Activated CD4-positive, alpha-beta memory T cell treated with anti-CD3 and anti-CD28 coated beads, Interleukin-2, amount 10 ng/mL, durations not matched to agents 7 days and 5 days (primary cell): ENCODE measurements at regions not wholly inside any gene's neighbourhood (a gene's known extent, or its start where the extent isn't known, plus 50 kb on each side); places are given as distances from the start of the nearest gene placed in this dataset.

Source experiments
- CTCF ChIA-PET: fragments of 350-600 bp; sonication (Branson Sonifier 250); formaldehyde crosslinking; loops from one replicate; lab custom pipeline; 2021; ENCODE audit warnings: antibody characterized with exemption, inconsistent platforms; lab: Charles Lee
- POLR2A ChIA-PET: fragments of 350-600 bp; sonication (Branson Sonifier 250); formaldehyde crosslinking; loops from one replicate; lab custom pipeline; 2021; ENCODE audit warnings: antibody characterized with exemption; lab: Charles Lee
- DNase-seq: peaks from one replicate; pipeline ENCODE4 v3.0.0-alpha.2; 2020
- H3K27ac Mint-ChIP-seq: one replicate; pipeline ENCODE4 v1.8.0; 2021; ENCODE audit warnings: mild to moderate bottlenecking, mixed read lengths
- H3K27me3 Mint-ChIP-seq: one replicate; pipeline ENCODE4 v1.8.0; 2021; ENCODE audit warnings: mixed read lengths
- H3K36me3 Mint-ChIP-seq: one replicate; pipeline ENCODE4 v1.8.0; 2021; ENCODE audit warnings: low read depth, mixed read lengths
- H3K4me1 Mint-ChIP-seq: one replicate; pipeline ENCODE4 v1.8.0; 2021; ENCODE audit warnings: mixed read lengths
- H3K4me3 Mint-ChIP-seq: one replicate; pipeline ENCODE4 v1.8.0; 2021; ENCODE audit warnings: mild to moderate bottlenecking, mixed read lengths
- H3K9me3 Mint-ChIP-seq: one replicate; pipeline ENCODE4 v1.8.0; 2021; ENCODE audit warnings: mixed read lengths

GRCh38 chr20:51886891-51887608 is 84.7 kb upstream of the SALL4 start:
- POLR2A ChIA-PET = no interaction called here

GRCh38 chr20:51886341-51886740 is 84.0 kb upstream of the SALL4 start:
- no peaks in the 10 kb centered on the region for H3K27me3 Mint-ChIP-seq
- H3K4me1 Mint-ChIP-seq = no peaks in the 10 kb centered on the region
- H3K9me3 Mint-ChIP-seq = no peaks in the 10 kb centered on the region
- POLR2A ChIA-PET = no interaction called here
- no peaks in the 10 kb centered on the region for H3K36me3 Mint-ChIP-seq
- H3K27ac Mint-ChIP-seq = no peak overlapping the region
- no peak for DNase-seq
- CTCF ChIA-PET = interaction anchor here (0.6 kb wide), 1 partner anchor 150 kb away, joined by 3 read pairs; no protein-coding TSS in a partner anchor
- no peak overlapping the region for H3K4me3 Mint-ChIP-seq

More at GRCh38 chr20:51886891-51887608, 84.7 kb upstream of the SALL4 start:
- Mint-ChIP-seq H3K36me3 (no peaks in the 10 kb centered on the region), H3K4me1 (no peaks in the 10 kb centered on the region), H3K9me3 (no peaks in the 10 kb centered on the region), H3K4me3 (no peak overlapping the region), H3K27me3 (no peaks in the 10 kb centered on the region), H3K27ac (no peak overlapping the region)
- CTCF ChIA-PET = interaction anchor here (0.6 to 0.7 kb wide), 2 partner anchors 151 to 270 kb away, joined by 3 read pairs; no protein-coding TSS in a partner anchor
- DNase-seq = no peak

- Mint-ChIP-seq H3K4me1 (no peaks in the 10 kb centered on the region), H3K36me3 (no peaks in the 10 kb centered on the region), H3K4me3 (no peak overlapping the region), H3K9me3 (no peaks in the 10 kb centered on the region), H3K27me3 (no peaks in the 10 kb centered on the region), H3K27ac (no peak overlapping the region)
- CTCF ChIA-PET = no interaction called here
- POLR2A ChIA-PET = no interaction called here
- no peak for DNase-seq
Measured at GRCh38 chr20:51884561-51884960, 82.2 kb upstream of the SALL4 start.

GRCh38 chr20:51880188-51880587 is 77.9 kb upstream of the SALL4 start:
- H3K4me1 Mint-ChIP-seq = no peaks in the 10 kb centered on the region
- ChIA-PET CTCF (no interaction called here), POLR2A (no interaction called here)
- H3K4me3 Mint-ChIP-seq = no peak overlapping the region
- no peaks in the 10 kb centered on the region for H3K9me3 Mint-ChIP-seq
- no peaks in the 10 kb centered on the region for H3K36me3 Mint-ChIP-seq
- no peak for DNase-seq
- no peaks in the 10 kb centered on the region for H3K27me3 Mint-ChIP-seq
- no peak overlapping the region for H3K27ac Mint-ChIP-seq

GRCh38 chr20:51876313-51876940 is 74.1 kb upstream of the SALL4 start:
- no peak overlapping the region for H3K27ac Mint-ChIP-seq
- no peaks in the 10 kb centered on the region for H3K36me3 Mint-ChIP-seq
- no peaks in the 10 kb centered on the region for H3K9me3 Mint-ChIP-seq
- no peaks in the 10 kb centered on the region for H3K27me3 Mint-ChIP-seq
- DNase-seq = no peak
- CTCF ChIA-PET = no interaction called here
- no peak overlapping the region for H3K4me3 Mint-ChIP-seq
- POLR2A ChIA-PET = no interaction called here
- H3K4me1 Mint-ChIP-seq = no peaks in the 10 kb centered on the region

GRCh38 chr20:51873652-51874051 is 71.3 kb upstream of the SALL4 start:
- Mint-ChIP-seq H3K27ac (no peak overlapping the region), H3K36me3 (no peaks in the 10 kb centered on the region), H3K4me1 (no peaks in the 10 kb centered on the region), H3K9me3 (no peaks in the 10 kb centered on the region), H3K27me3 (no peaks in the 10 kb centered on the region), H3K4me3 (no peak overlapping the region)
- POLR2A ChIA-PET = no interaction called here
- CTCF ChIA-PET = no interaction called here
- DNase-seq = no peak

GRCh38 chr20:51871943-51872342 is 69.6 kb upstream of the SALL4 start:
- no peak overlapping the region for H3K4me3 Mint-ChIP-seq
- H3K9me3 Mint-ChIP-seq = no peaks in the 10 kb centered on the region
- no peaks in the 10 kb centered on the region for H3K36me3 Mint-ChIP-seq
- H3K27ac Mint-ChIP-seq = no peak overlapping the region
- ChIA-PET POLR2A (no interaction called here), CTCF (no interaction called here)
- no peak for DNase-seq
- no peaks in the 10 kb centered on the region for H3K27me3 Mint-ChIP-seq
- no peaks in the 10 kb centered on the region for H3K4me1 Mint-ChIP-seq

- H3K27me3 Mint-ChIP-seq = no peaks in the 10 kb centered on the region
- POLR2A ChIA-PET = no interaction called here
- CTCF ChIA-PET = no interaction called here
- H3K27ac Mint-ChIP-seq = no peak overlapping the region
- H3K9me3 Mint-ChIP-seq = no peaks in the 10 kb centered on the region
- H3K4me1 Mint-ChIP-seq = no peaks in the 10 kb centered on the region
- H3K4me3 Mint-ChIP-seq = no peak overlapping the region
- no peaks in the 10 kb centered on the region for H3K36me3 Mint-ChIP-seq
- DNase-seq = no peak
Measured at GRCh38 chr20:51869002-51869401, 66.7 kb upstream of the SALL4 start.

GRCh38 chr20:51867251-51867650 is 64.9 kb upstream of the SALL4 start:
- no peak for DNase-seq
- H3K36me3 Mint-ChIP-seq = no peaks in the 10 kb centered on the region
- H3K27me3 Mint-ChIP-seq = peaks cover 1% of the 10 kb centered on the region
- POLR2A ChIA-PET = no interaction called here
- H3K27ac Mint-ChIP-seq = no peak overlapping the region
- H3K9me3 Mint-ChIP-seq = no peaks in the 10 kb centered on the region
- H3K4me1 Mint-ChIP-seq = no peaks in the 10 kb centered on the region
- CTCF ChIA-PET = no interaction called here
- H3K4me3 Mint-ChIP-seq = no peak overlapping the region

GRCh38 chr20:51864967-51865366 is 62.6 kb upstream of the SALL4 start:
- DNase-seq = no peak
- Mint-ChIP-seq H3K27me3 (peaks cover 11% of the 10 kb centered on the region), H3K4me3 (no peak overlapping the region), H3K27ac (no peak overlapping the region), H3K4me1 (no peaks in the 10 kb centered on the region), H3K9me3 (no peaks in the 10 kb centered on the region), H3K36me3 (no peaks in the 10 kb centered on the region)
- POLR2A ChIA-PET = no interaction called here
- CTCF ChIA-PET = no interaction called here

- ChIA-PET POLR2A (no interaction called here), CTCF (interaction anchor here (0.6 kb wide), 1 partner anchor 239 kb away, joined by 6 read pairs; no protein-coding TSS in a partner anchor)
- peaks cover 17% of the 10 kb centered on the region for H3K27me3 Mint-ChIP-seq
- no peak for DNase-seq
- no peaks in the 10 kb centered on the region for H3K36me3 Mint-ChIP-seq
- no peak overlapping the region for H3K4me3 Mint-ChIP-seq
- no peaks in the 10 kb centered on the region for H3K9me3 Mint-ChIP-seq
- H3K4me1 Mint-ChIP-seq = no peaks in the 10 kb centered on the region
- no peak overlapping the region for H3K27ac Mint-ChIP-seq
Measured at GRCh38 chr20:51862796-51863195, 60.5 kb upstream of the SALL4 start.

- ChIA-PET CTCF (interaction anchor here (0.6 kb wide), 1 partner anchor 240 kb away, joined by 6 read pairs; no protein-coding TSS in a partner anchor), POLR2A (no interaction called here)
- H3K4me3 Mint-ChIP-seq = no peak overlapping the region
- H3K27ac Mint-ChIP-seq = no peak overlapping the region
- H3K9me3 Mint-ChIP-seq = no peaks in the 10 kb centered on the region
- peaks cover 19% of the 10 kb centered on the region for H3K27me3 Mint-ChIP-seq
- H3K4me1 Mint-ChIP-seq = no peaks in the 10 kb centered on the region
- no peak for DNase-seq
- no peaks in the 10 kb centered on the region for H3K36me3 Mint-ChIP-seq
Measured at GRCh38 chr20:51861726-51862466, 59.6 kb upstream of the SALL4 start.

- peaks cover 19% of the 10 kb centered on the region for H3K27me3 Mint-ChIP-seq
- H3K4me1 Mint-ChIP-seq = no peaks in the 10 kb centered on the region
- H3K9me3 Mint-ChIP-seq = no peaks in the 10 kb centered on the region
- ChIA-PET CTCF (no interaction called here), POLR2A (no interaction called here)
- no peak overlapping the region for H3K4me3 Mint-ChIP-seq
- no peak overlapping the region for H3K27ac Mint-ChIP-seq
- no peaks in the 10 kb centered on the region for H3K36me3 Mint-ChIP-seq
- no peak for DNase-seq
Measured at GRCh38 chr20:51860111-51860882, 58.0 kb upstream of the SALL4 start.
